ENCODE measurements at regions not wholly inside any gene's neighbourhood (a gene's known extent, or its start where the extent isn't known, plus 50 kb on each side); places are given as distances from the start of the nearest gene placed in this dataset.

- no peaks in the 10 kb centered on the region for H3K4me1 ChIP-seq
- 78 to 89% methylated on average over 4 of the region's 4 CpGs for WGBS, 2 donors
- TF ChIP-seq CTCF (IDR thresholded peaks at IDR 0.05) (no peak), POLR2A (IDR thresholded peaks at IDR 0.05) (no peak)
- DNase-seq = no peak
- no peaks in the 10 kb centered on the region for H3K36me3 ChIP-seq (ENCODE audit: low read depth, missing control alignments)
- no peak overlapping the region for H3K4me3 ChIP-seq
- no peaks in the 10 kb centered on the region for H3K9me3 ChIP-seq
- intact Hi-C loops (cut with DNase I; ENCODE audit: low total_unique reads) = no loop called here
- no peaks in the 10 kb centered on the region for H3K27me3 ChIP-seq
- H3K27ac ChIP-seq = no peak overlapping the region
These were observed 97.5 kb upstream of the KCNJ6 start for GRCh38 chr21:38013741-38014140.

- no peaks in the 10 kb centered on the region for H3K9me3 ChIP-seq
- 86 to 94% methylated on average over 1 of the region's 1 CpG for WGBS, 2 donors
- no peak for DNase-seq
- no peaks in the 10 kb centered on the region for H3K36me3 ChIP-seq (ENCODE audit: low read depth, missing control alignments)
- no peak overlapping the region for H3K27ac ChIP-seq
- no peaks in the 10 kb centered on the region for H3K27me3 ChIP-seq
- no peak overlapping the region for H3K4me3 ChIP-seq
- intact Hi-C loops (cut with DNase I; ENCODE audit: low total_unique reads) = no loop called here
- TF ChIP-seq CTCF (IDR thresholded peaks at IDR 0.05) (no peak), POLR2A (IDR thresholded peaks at IDR 0.05) (no peak)
- no peaks in the 10 kb centered on the region for H3K4me1 ChIP-seq
These were observed 98.0 kb upstream of the KCNJ6 start for GRCh38 chr21:38014298-38014697.

- H3K27me3 ChIP-seq = no peaks in the 10 kb centered on the region
- no peak for DNase-seq
- no peaks in the 10 kb centered on the region for H3K9me3 ChIP-seq
- no peak for TF ChIP-seq POLR2A (IDR thresholded peaks at IDR 0.05)
- no peak for TF ChIP-seq CTCF (IDR thresholded peaks at IDR 0.05)
- intact Hi-C loops (cut with DNase I; ENCODE audit: low total_unique reads) = no loop called here
- H3K27ac ChIP-seq = no peak overlapping the region
- 68 to 79% methylated on average over 5 to 6 of the region's 6 CpGs for WGBS, 2 donors
- H3K4me1 ChIP-seq = no peaks in the 10 kb centered on the region
- H3K36me3 ChIP-seq (ENCODE audit: low read depth, missing control alignments) = no peaks in the 10 kb centered on the region
- no peak overlapping the region for H3K4me3 ChIP-seq
These were observed 111.7 kb upstream of the KCNJ6 start for GRCh38 chr21:38027901-38028498.

- no peak overlapping the region for H3K4me3 ChIP-seq
- intact Hi-C loops (cut with DNase I; ENCODE audit: low total_unique reads) = no loop called here
- TF ChIP-seq CTCF (IDR thresholded peaks at IDR 0.05) (no peak), POLR2A (IDR thresholded peaks at IDR 0.05) (no peak)
- no peaks in the 10 kb centered on the region for H3K9me3 ChIP-seq
- DNase-seq = no peak
- no peaks in the 10 kb centered on the region for H3K27me3 ChIP-seq
- no peaks in the 10 kb centered on the region for H3K36me3 ChIP-seq (ENCODE audit: low read depth, missing control alignments)
- no peak overlapping the region for H3K27ac ChIP-seq
- no peaks in the 10 kb centered on the region for H3K4me1 ChIP-seq
- 50% methylated on average over 4 of the region's 4 CpGs for WGBS, 2 donors
These were observed 116.0 kb upstream of the KCNJ6 start for GRCh38 chr21:38032082-38032801.

GRCh38 chr21:38036016-38036415, 119.8 kb upstream of the KCNJ6 start:
- no peaks in the 10 kb centered on the region for H3K9me3 ChIP-seq
- no peak overlapping the region for H3K4me3 ChIP-seq
- no peaks in the 10 kb centered on the region for H3K4me1 ChIP-seq
- 89 to 96% methylated on average over 7 of the region's 7 CpGs for WGBS, 2 donors
- no peaks in the 10 kb centered on the region for H3K27me3 ChIP-seq
- DNase-seq = no peak
- intact Hi-C loops (cut with DNase I; ENCODE audit: low total_unique reads) = no loop called here
- H3K36me3 ChIP-seq (ENCODE audit: low read depth, missing control alignments) = no peaks in the 10 kb centered on the region
- no peak overlapping the region for H3K27ac ChIP-seq
- TF ChIP-seq POLR2A (IDR thresholded peaks at IDR 0.05) (no peak), CTCF (IDR thresholded peaks at IDR 0.05) (no peak)
